ENCODE measurements at regions not wholly inside any gene's neighbourhood (a gene's known extent, or its start where the extent isn't known, plus 50 kb on each side); places are given as distances from the start of the nearest gene placed in this dataset.
"Not testable (repeated sequence)": the region's sequence is repeated elsewhere in the genome, so short reads cannot be mapped to it uniquely, and the experiment has no call there.

- TF ChIP-seq CTCF (IDR thresholded peaks at IDR 0.05; ENCODE audit: insufficient read depth, low read length) = no peak
- DNase-seq (ENCODE audit: low read depth) = no peak
- no peak overlapping the region for H3K4me3 ChIP-seq (ENCODE audit: low read depth, low read length)
These were observed 145.4 kb upstream of the PALMD start for GRCh38 chr1:99500541-99500940.

GRCh38 chr1:99501871-99502270 is 144.0 kb upstream of the PALMD start:
- H3K4me3 ChIP-seq (ENCODE audit: low read depth, low read length) = no peak overlapping the region
- no peak for DNase-seq (ENCODE audit: low read depth)
- no peak for TF ChIP-seq CTCF (IDR thresholded peaks at IDR 0.05; ENCODE audit: insufficient read depth, low read length)

GRCh38 chr1:99502400-99502799 is 143.5 kb upstream of the PALMD start:
- no peak for DNase-seq (ENCODE audit: low read depth)
- no peak for TF ChIP-seq CTCF (IDR thresholded peaks at IDR 0.05; ENCODE audit: insufficient read depth, low read length)
- no peak overlapping the region for H3K4me3 ChIP-seq (ENCODE audit: low read depth, low read length)

GRCh38 chr1:99503276-99503747 is 142.6 kb upstream of the PALMD start:
- DNase-seq (ENCODE audit: low read depth) = peak; percentile 50
- no peak for TF ChIP-seq CTCF (IDR thresholded peaks at IDR 0.05; ENCODE audit: insufficient read depth, low read length)

GRCh38 chr1:99504287-99504686 is 141.6 kb upstream of the PALMD start:
- H3K4me3 ChIP-seq (ENCODE audit: low read depth, low read length) = no peak overlapping the region
- TF ChIP-seq CTCF (IDR thresholded peaks at IDR 0.05; ENCODE audit: insufficient read depth, low read length) = no peak
- no peak for DNase-seq (ENCODE audit: low read depth)

More at GRCh38 chr1:99503276-99503747, 142.6 kb upstream of the PALMD start:
- no peak overlapping the region for H3K4me3 ChIP-seq (ENCODE audit: low read depth, low read length)

GRCh38 chr1:99506631-99507030 is 139.3 kb upstream of the PALMD start:
- TF ChIP-seq CTCF (IDR thresholded peaks at IDR 0.05; ENCODE audit: insufficient read depth, low read length) = no peak

GRCh38 chr1:99507446-99507845 is 138.5 kb upstream of the PALMD start:
- H3K4me3 ChIP-seq (ENCODE audit: low read depth, low read length); DNase-seq (ENCODE audit: low read depth): not testable (repeated sequence)

More at GRCh38 chr1:99506631-99507030, 139.3 kb upstream of the PALMD start:
- no peak for DNase-seq (ENCODE audit: low read depth)
- H3K4me3 ChIP-seq (ENCODE audit: low read depth, low read length) = no peak overlapping the region
